Psoas muscle (tissue), 7 donors: ENCODE measurements at regions not wholly inside any gene's neighbourhood (a gene's known extent, or its start where the extent isn't known, plus 50 kb on each side); places are given as distances from the start of the nearest gene placed in this dataset.
"Not testable (repeated sequence)": the region's sequence is repeated elsewhere in the genome, so short reads cannot be mapped to it uniquely, and the experiment has no call there.

Experiments used
- ATAC-seq, 4 donors: fragments of 200-7000 bp; cut with Tn5 transposase; one replicate each; pipeline ENCODE4 v1.9.1; 2020; ENCODE audit warnings: moderate library complexity in 3 of 4, mild to moderate bottlenecking in 2 of 4
- DNase-seq, 2 donors: peaks; one replicate each; pipeline ENCODE4 v3.0.0-alpha.2; 2020
- H3K27ac ChIP-seq: fragments of 200-600 bp; one replicate; pipeline ENCODE4 v1.8.0; 2022
- H3K27me3 ChIP-seq, 3 donors: fragments of 200-600 bp in 1 of 3; one replicate each; pipeline versions ENCODE4 v1.6.1 to v1.8.0; 2013 to 2022; ENCODE audit warnings: low read length in 2 of 3, mild to moderate bottlenecking in 2 of 3, moderate library complexity in 1 of 3; ENCODE audit not compliant: insufficient read depth in 3 of 3
- H3K36me3 ChIP-seq, 2 donors: fragments of 200-600 bp in 1 of 2; one replicate each; pipeline versions ENCODE4 v1.6.1 to v1.8.0; 2013 to 2022; ENCODE audit warnings: low read depth in 1 of 2, mild to moderate bottlenecking in 1 of 2, moderate library complexity in 1 of 2; ENCODE audit not compliant: insufficient read depth in 1 of 2
- H3K4me1 ChIP-seq: fragments of 200-600 bp; one replicate; pipeline ENCODE4 v1.8.0; 2022
- H3K4me3 ChIP-seq: fragments of 200-600 bp; one replicate; pipeline ENCODE4 v1.8.0; 2022; ENCODE audit warnings: mild to moderate bottlenecking
- H3K9me3 ChIP-seq: fragments of 200-600 bp; one replicate; pipeline ENCODE4 v1.8.0; 2022
- WGBS, 3 donors: extraction: QIAGEN DNeasy Blood & Tissue Kit; methylation state at CpG; one replicate each; pipeline versions ENCODE4 v1.1.6 to v1.1.7; 2013; 5-methylcytosine and 5-hydroxymethylcytosine counted together
- intact Hi-C, 2 donors: fragments of 100-400 bp; cut with DNase I; formaldehyde crosslinking; loops; one replicate each; pipeline versions ENCODE4 v1.11.0 to v1.14.2; 2022
- TF ChIP-seq, protein P1 (sequence below): fragments of 200-600 bp; IDR thresholded peaks from one replicate; pipeline ENCODE4 v1.8.0; 2022; ENCODE audit warnings: antibody characterized with exemption
- donor health status: healthy with polysubstance abuse.
- donor health status: DM: no; HTN: no; CAD: no; lungs with moderate emphysema.
- donor health status: Bipolar disorder and iron deficiency.
- donor health status: healthy.
- donor health status: DM: yes; HTN: yes; CAD: no.
- donor health status: DM: no; HTN: no; CAD: no.
- donor health status: DM: yes; HTN: yes; CAD: no.

DNA sequence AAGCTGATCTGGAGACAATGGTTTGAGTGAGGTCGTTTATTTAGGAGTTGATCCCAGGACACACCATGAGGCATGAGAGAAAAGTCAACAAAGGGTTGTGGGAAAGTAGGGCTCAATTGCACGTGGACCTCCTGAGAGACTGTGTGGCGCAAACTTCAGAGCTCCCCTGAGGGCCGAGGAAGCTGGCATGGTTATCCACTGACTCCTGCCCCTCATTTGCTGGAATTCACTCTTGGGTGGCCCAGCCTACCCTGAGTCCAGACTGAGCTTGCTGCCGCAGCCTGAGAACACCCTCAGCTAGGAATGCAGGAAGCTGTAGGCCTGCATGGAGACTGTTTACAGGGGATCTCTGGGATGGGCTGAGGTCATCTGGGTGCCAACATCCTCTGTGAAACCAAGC lies 301.0 kb downstream of the RWDD3 start:
- no peak overlapping the region for H3K27ac ChIP-seq
- ATAC-seq (no peak), DNase-seq (no peak)
- intact Hi-C loops = no loop called here
- TF ChIP-seq, protein P1, sequence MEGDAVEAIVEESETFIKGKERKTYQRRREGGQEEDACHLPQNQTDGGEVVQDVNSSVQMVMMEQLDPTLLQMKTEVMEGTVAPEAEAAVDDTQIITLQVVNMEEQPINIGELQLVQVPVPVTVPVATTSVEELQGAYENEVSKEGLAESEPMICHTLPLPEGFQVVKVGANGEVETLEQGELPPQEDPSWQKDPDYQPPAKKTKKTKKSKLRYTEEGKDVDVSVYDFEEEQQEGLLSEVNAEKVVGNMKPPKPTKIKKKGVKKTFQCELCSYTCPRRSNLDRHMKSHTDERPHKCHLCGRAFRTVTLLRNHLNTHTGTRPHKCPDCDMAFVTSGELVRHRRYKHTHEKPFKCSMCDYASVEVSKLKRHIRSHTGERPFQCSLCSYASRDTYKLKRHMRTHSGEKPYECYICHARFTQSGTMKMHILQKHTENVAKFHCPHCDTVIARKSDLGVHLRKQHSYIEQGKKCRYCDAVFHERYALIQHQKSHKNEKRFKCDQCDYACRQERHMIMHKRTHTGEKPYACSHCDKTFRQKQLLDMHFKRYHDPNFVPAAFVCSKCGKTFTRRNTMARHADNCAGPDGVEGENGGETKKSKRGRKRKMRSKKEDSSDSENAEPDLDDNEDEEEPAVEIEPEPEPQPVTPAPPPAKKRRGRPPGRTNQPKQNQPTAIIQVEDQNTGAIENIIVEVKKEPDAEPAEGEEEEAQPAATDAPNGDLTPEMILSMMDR = no peak
- H3K9me3 ChIP-seq = no peaks in the 10 kb centered on the region
- no peak overlapping the region for H3K4me3 ChIP-seq
- 35 to 57% (median 47%) methylated on average over 5 of the region's 5 CpGs for WGBS, 3 donors
- H3K27me3 ChIP-seq = no peaks in the 10 kb centered on the region
- H3K4me1 ChIP-seq = no peaks in the 10 kb centered on the region
- H3K36me3 ChIP-seq = no peaks in the 10 kb centered on the region

DNA sequence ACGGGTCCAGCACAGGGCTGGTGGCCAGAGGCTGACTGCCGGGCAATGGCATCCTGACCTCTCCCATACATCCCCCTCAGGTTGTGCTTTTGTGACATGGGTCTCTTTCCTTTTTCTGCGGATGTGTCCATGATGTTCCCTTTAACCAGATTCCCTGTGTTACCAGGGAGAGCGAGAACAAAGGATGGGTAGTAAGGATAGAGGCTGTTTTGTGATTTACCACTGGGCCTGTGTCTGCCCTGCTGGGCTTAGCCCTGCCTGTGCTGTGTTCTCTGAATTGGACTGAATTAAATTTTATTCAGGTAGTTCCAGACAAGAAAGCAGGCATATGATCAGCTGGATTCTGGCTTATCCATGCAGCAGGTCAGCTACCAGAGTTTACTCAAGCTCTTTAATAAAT lies 301.6 kb downstream of the RWDD3 start:
- DNase-seq (no peak), ATAC-seq (no peak)
- 78 to 92% (median 79%) methylated on average over 4 of the region's 4 CpGs for WGBS, 3 donors
- TF ChIP-seq, protein P1 = no peak
- H3K27ac ChIP-seq = no peak overlapping the region
- no peaks in the 10 kb centered on the region for H3K9me3 ChIP-seq
- no peaks in the 10 kb centered on the region for H3K36me3 ChIP-seq
- intact Hi-C loops = no loop called here
- H3K4me3 ChIP-seq = no peak overlapping the region
- no peaks in the 10 kb centered on the region for H3K4me1 ChIP-seq
- H3K27me3 ChIP-seq = no peaks in the 10 kb centered on the region

DNA sequence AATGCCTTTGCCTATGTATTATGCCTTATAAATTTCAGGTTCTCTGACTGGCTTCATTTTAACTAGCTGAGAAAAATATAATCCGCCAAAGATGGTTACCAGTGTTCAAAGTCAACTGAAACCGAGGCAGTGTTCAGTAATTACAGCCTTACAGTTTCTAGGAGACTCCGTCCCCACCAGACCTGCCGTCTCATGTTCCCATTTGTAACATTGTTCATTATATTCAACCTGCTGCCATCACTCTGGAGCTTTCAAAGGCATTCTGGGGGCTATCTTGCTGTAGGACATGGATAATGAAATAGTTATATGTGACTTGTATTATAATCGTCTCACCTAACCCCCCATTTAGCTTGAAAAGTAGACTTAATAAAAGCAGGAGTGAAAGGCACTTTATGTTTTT lies 302.5 kb downstream of the RWDD3 start:
- intact Hi-C loops = no loop called here
- Histone ChIP-seq H3K4me3 (no peak overlapping the region), H3K4me1 (no peaks in the 10 kb centered on the region), H3K9me3 (no peaks in the 10 kb centered on the region), H3K36me3 (no peaks in the 10 kb centered on the region), H3K27me3 (no peaks in the 10 kb centered on the region), H3K27ac (no peak overlapping the region)
- 59 to 74% (median 62%) methylated on average over 5 of the region's 5 CpGs for whole genome bisulfite sequencing, 3 donors
- DNase-seq (no peak), ATAC-seq (no peak)
- TF ChIP-seq, protein P1 = no peak

DNA sequence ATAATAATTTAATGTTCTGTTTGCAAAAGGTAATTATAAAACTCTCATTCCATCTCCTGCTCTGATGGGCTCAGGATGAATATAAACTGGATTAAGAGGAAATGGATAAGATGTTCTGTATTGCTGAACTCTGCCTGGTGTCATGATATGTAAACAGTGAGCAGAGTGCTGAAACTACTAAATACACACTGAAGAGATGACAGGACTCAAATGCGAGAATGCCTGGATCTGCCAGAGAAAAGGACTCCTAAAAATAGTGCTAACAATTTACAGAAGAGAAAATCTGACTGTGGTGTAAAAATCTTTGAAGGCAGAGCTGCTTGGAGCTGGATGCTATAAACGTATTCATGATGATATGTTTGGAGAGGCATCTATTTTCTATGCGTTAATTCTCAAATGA lies 303.2 kb downstream of the RWDD3 start:
- H3K4me1 ChIP-seq = no peaks in the 10 kb centered on the region
- 71 to 84% (median 78%) methylated on average over 3 of the region's 3 CpGs for WGBS, 3 donors
- no peaks in the 10 kb centered on the region for H3K27me3 ChIP-seq
- H3K4me3 ChIP-seq = no peak overlapping the region
- intact Hi-C loops = no loop called here
- ATAC-seq (no peak), DNase-seq (no peak)
- H3K27ac ChIP-seq = no peak overlapping the region
- H3K9me3 ChIP-seq = no peaks in the 10 kb centered on the region
- no peaks in the 10 kb centered on the region for H3K36me3 ChIP-seq
- TF ChIP-seq, protein P1 = no peak

DNA sequence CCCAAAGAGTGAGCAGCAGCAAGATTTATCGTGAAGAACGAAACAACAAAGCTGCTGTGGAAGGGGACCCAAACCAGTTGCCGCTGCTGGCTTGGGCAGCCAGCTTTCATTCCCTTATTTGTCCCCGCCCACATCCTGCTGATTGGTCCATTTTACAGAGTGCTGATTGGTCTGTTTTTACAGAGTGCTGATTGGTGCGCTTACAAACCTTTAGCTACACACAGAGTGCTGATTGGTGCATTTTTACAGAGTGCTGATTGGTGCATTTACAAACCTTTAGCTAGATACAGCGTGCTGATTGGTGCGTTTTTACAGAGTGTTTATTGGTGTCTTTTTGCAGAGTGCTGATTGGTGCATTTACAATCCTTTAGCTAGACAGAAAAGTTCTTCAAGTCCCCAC lies 304.2 kb downstream of the RWDD3 start:
- H3K27ac ChIP-seq, H3K4me1 ChIP-seq, DNase-seq, H3K9me3 ChIP-seq, intact Hi-C loops, H3K4me3 ChIP-seq, H3K27me3 ChIP-seq, H3K36me3 ChIP-seq, ATAC-seq: not testable (repeated sequence)
- 93 to 95% (median 94%) methylated on average over 7 of the region's 7 CpGs for WGBS, 3 donors
